IPS-15b (cell line): ENCODE measurements at regions not wholly inside any gene's neighbourhood (a gene's known extent, or its start where the extent isn't known, plus 50 kb on each side); places are given as distances from the start of the nearest gene placed in this dataset.

ENCODE experiments used
- H3K27me3 ChIP-seq: one replicate; pipeline ENCODE4 v1.6.1; 2013; ENCODE audit warnings: low read length; ENCODE audit not compliant: control insufficient read depth, insufficient read depth
- H3K36me3 ChIP-seq: one replicate; pipeline ENCODE4 v1.6.1; 2013; ENCODE audit warnings: low read length; ENCODE audit not compliant: control insufficient read depth, insufficient read depth
- H3K4me1 ChIP-seq: one replicate; pipeline ENCODE4 v1.6.1; 2013; ENCODE audit warnings: mild to moderate bottlenecking, low read length; ENCODE audit not compliant: control insufficient read depth, insufficient read depth
- H3K4me3 ChIP-seq: one replicate; pipeline ENCODE4 v1.5.1; 2013; ENCODE audit warnings: low read depth, low read length
- H3K9ac ChIP-seq: one replicate; pipeline ENCODE4 v1.6.1; 2013; ENCODE audit warnings: low read depth, mild to moderate bottlenecking, low read length
- H3K9me3 ChIP-seq: one replicate; pipeline ENCODE4 v1.6.1; 2013; ENCODE audit warnings: mild to moderate bottlenecking, low read length; ENCODE audit not compliant: control insufficient read depth, insufficient read depth

- H3K4me1 ChIP-seq, result no peaks in the 10 kb centered on the region
- no peaks in the 10 kb centered on the region for H3K27me3 ChIP-seq
- no peaks in the 10 kb centered on the region for H3K9me3 ChIP-seq
- H3K36me3 ChIP-seq, result no peaks in the 10 kb centered on the region
- H3K9ac ChIP-seq, result no peak overlapping the region
- no peak overlapping the region for H3K4me3 ChIP-seq
Observed at GRCh38 chr6:134692008-134692407, 257.9 kb downstream of the ALDH8A1 start.

DNA sequence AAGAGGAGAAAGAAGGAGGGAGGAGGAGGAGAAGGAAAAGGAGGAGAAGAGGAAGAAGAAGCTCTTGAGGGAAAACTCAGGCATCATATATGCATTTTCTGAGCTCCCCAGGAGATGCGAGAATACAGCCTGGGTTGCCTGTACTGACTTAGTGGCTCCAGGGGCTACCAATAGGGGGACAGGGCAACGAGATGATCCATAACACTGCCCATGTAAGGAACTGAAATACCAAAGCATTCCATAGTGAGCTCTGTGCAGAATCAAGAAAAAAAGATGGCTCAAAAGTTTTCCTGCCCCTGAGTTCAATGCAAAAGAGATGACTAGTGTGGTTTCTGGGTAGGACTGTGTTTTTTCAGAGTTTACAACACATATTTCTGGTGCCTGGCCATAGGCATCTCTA, 258.7 kb downstream of the ALDH8A1 start:
- no peaks in the 10 kb centered on the region for H3K9me3 ChIP-seq
- H3K4me1 ChIP-seq, result no peaks in the 10 kb centered on the region
- H3K27me3 ChIP-seq, result no peaks in the 10 kb centered on the region
- no peaks in the 10 kb centered on the region for H3K36me3 ChIP-seq
- H3K4me3 ChIP-seq, result no peak overlapping the region
- H3K9ac ChIP-seq, result no peak overlapping the region

DNA sequence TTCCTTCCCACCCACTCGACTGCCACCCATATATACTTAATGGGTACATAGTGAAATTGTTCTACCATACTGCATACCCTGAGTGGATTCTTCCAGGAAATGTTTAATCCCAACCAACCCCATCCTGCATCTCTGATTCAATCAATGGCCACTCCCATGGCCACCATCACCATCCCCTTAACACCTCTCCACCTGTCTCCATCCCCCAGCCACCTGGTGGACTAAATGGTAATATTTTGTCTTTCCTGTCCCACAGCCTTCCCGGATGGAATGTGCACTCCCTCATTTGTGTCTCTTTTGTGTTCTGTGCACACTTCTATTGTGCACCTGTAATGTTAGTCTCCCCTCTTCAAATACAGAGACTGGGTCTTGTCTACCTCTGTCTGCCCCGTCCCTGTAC, 259.9 kb downstream of the ALDH8A1 start:
- Histone ChIP-seq H3K9ac (no peak overlapping the region), H3K9me3 (no peaks in the 10 kb centered on the region), H3K27me3 (no peaks in the 10 kb centered on the region), H3K4me3 (no peak overlapping the region), H3K36me3 (no peaks in the 10 kb centered on the region), H3K4me1 (no peaks in the 10 kb centered on the region)

DNA sequence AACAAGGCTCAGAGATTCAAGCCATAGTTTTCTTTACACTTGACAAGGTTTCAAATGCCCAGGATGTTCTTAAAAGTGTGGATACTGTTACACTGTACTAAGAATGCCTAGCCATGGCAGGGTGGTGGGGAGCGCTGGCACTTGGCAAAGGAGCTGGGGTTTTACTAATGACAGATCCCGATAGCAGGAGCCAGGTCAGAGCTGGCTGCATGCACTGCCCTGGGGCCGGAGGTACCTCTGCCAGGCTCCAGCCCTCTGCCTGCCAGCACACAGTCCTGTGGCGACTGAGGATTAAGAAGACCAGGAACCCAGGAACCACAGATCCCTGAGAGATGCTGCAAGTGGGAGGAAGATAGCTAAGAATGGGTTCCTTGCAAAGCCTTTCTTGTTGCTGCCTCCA, 260.3 kb downstream of the ALDH8A1 start:
- no peaks in the 10 kb centered on the region for H3K4me1 ChIP-seq
- H3K9me3 ChIP-seq, result no peaks in the 10 kb centered on the region
- no peak overlapping the region for H3K4me3 ChIP-seq
- H3K9ac ChIP-seq, result no peak overlapping the region
- H3K36me3 ChIP-seq, result no peaks in the 10 kb centered on the region
- H3K27me3 ChIP-seq, result no peaks in the 10 kb centered on the region

- H3K4me1 ChIP-seq, result no peaks in the 10 kb centered on the region
- no peak overlapping the region for H3K4me3 ChIP-seq
- no peaks in the 10 kb centered on the region for H3K9me3 ChIP-seq
- no peaks in the 10 kb centered on the region for H3K36me3 ChIP-seq
- no peak overlapping the region for H3K9ac ChIP-seq
- no peaks in the 10 kb centered on the region for H3K27me3 ChIP-seq
Observed at GRCh38 chr6:134689177-134689576, 260.7 kb downstream of the ALDH8A1 start.

DNA sequence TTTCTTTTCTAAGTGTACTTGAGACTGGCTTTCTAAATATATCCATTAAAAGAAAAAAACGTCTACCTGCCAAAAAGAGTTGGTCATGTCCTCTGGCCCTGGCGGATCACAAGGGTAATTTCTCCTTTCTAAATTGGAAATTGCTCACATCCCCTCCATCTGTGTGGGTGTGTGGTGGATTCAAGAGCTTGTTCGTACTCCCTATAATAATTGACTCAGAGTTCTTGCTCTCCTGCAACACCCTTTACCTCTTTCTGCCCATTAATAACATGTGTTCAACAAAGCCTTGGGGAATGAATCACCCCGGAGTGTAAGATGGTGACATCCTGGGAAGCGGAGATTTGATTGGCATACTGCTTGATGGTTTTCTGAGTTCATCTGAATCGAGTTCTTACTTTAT, 263.8 kb downstream of the ALDH8A1 start:
- Histone ChIP-seq H3K9me3 (no peaks in the 10 kb centered on the region), H3K4me3 (no peak overlapping the region), H3K4me1 (no peaks in the 10 kb centered on the region), H3K27me3 (no peaks in the 10 kb centered on the region), H3K36me3 (no peaks in the 10 kb centered on the region), H3K9ac (no peak overlapping the region)

GRCh38 chr6:134684423-134684795, 265.5 kb downstream of the ALDH8A1 start:
- Histone ChIP-seq H3K4me3 (no peak overlapping the region), H3K4me1 (no peaks in the 10 kb centered on the region), H3K9ac (no peak overlapping the region), H3K9me3 (no peaks in the 10 kb centered on the region), H3K27me3 (no peaks in the 10 kb centered on the region), H3K36me3 (no peaks in the 10 kb centered on the region)

DNA sequence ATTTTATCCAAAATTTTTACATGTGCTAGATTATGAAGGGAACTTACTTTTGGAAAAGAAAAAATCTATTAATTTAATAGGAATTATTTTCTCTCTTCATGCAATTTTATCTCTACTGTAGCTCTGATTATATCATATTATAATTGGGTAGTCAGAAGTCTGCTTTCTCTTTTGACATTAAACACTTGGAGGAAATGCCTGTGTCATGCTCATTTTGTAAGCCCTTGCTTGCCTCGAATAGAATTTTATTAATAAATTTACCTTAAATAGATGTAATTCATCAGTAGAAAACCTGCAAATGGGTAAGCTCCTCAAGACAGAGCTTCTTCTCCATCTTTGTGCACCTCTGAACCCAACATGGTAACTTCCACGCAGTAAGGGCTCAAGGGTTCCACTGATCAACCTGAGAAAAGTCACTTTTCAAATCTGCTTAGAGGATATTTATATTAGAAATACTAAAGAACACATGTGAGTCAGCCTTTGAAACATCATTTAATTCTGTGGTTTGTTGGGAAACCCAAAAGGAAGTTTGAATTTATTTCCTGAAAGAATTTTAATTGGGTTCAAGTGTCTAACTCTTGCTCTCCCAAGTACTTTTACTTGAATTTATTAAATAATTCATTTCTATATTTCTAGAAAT, 266.0 kb downstream of the ALDH8A1 start:
- H3K27me3 ChIP-seq, result no peaks in the 10 kb centered on the region
- no peaks in the 10 kb centered on the region for H3K36me3 ChIP-seq
- H3K4me1 ChIP-seq, result no peaks in the 10 kb centered on the region
- H3K9me3 ChIP-seq, result no peaks in the 10 kb centered on the region
- H3K9ac ChIP-seq, result no peak overlapping the region
- H3K4me3 ChIP-seq, result no peak overlapping the region

- Histone ChIP-seq H3K4me1 (no peaks in the 10 kb centered on the region), H3K4me3 (no peak overlapping the region), H3K9ac (no peak overlapping the region), H3K9me3 (no peaks in the 10 kb centered on the region), H3K27me3 (no peaks in the 10 kb centered on the region), H3K36me3 (no peaks in the 10 kb centered on the region)
Observed at GRCh38 chr6:134680433-134680832, 269.5 kb downstream of the ALDH8A1 start.

GRCh38 chr6:134680021-134680420, 269.9 kb downstream of the ALDH8A1 start:
- Histone ChIP-seq H3K4me1 (peaks cover 3% of the 10 kb centered on the region), H3K9ac (no peak overlapping the region)

GRCh38 chr6:134678436-134678889, 271.4 kb downstream of the ALDH8A1 start:
- Histone ChIP-seq H3K9me3 (no peaks in the 10 kb centered on the region), H3K36me3 (no peaks in the 10 kb centered on the region), H3K27me3 (no peaks in the 10 kb centered on the region), H3K4me3 (no peak overlapping the region), H3K4me1 (peaks cover 7% of the 10 kb centered on the region), H3K9ac (no peak overlapping the region)

More at GRCh38 chr6:134680021-134680420, 269.9 kb downstream of the ALDH8A1 start:
- H3K9me3 ChIP-seq, result no peaks in the 10 kb centered on the region
- no peaks in the 10 kb centered on the region for H3K27me3 ChIP-seq
- no peak overlapping the region for H3K4me3 ChIP-seq
- no peaks in the 10 kb centered on the region for H3K36me3 ChIP-seq

GRCh38 chr6:134676307-134677281, 273.3 kb downstream of the ALDH8A1 start:
- Histone ChIP-seq H3K27me3 (no peaks in the 10 kb centered on the region), H3K9me3 (no peaks in the 10 kb centered on the region), H3K4me1 (peaks cover 7% of the 10 kb centered on the region), H3K9ac (no peak overlapping the region), H3K4me3 (no peak overlapping the region), H3K36me3 (no peaks in the 10 kb centered on the region)
